ENCODE measurements at regions not wholly inside any gene's neighbourhood (a gene's known extent, or its start where the extent isn't known, plus 50 kb on each side); places are given as distances from the start of the nearest gene placed in this dataset.
"Not testable (repeated sequence)": the region's sequence is repeated elsewhere in the genome, so short reads cannot be mapped to it uniquely, and the experiment has no call there.

GRCh38 chr12:111154147-111154834, 214.6 kb downstream of the PHETA1 start:
- DNase-seq (ENCODE audit: low read depth in 2 of 2): no peak

GRCh38 chr12:111152561-111152960, 216.3 kb downstream of the PHETA1 start:
- no peak for DNase-seq (ENCODE audit: low read depth in 2 of 2)

DNA sequence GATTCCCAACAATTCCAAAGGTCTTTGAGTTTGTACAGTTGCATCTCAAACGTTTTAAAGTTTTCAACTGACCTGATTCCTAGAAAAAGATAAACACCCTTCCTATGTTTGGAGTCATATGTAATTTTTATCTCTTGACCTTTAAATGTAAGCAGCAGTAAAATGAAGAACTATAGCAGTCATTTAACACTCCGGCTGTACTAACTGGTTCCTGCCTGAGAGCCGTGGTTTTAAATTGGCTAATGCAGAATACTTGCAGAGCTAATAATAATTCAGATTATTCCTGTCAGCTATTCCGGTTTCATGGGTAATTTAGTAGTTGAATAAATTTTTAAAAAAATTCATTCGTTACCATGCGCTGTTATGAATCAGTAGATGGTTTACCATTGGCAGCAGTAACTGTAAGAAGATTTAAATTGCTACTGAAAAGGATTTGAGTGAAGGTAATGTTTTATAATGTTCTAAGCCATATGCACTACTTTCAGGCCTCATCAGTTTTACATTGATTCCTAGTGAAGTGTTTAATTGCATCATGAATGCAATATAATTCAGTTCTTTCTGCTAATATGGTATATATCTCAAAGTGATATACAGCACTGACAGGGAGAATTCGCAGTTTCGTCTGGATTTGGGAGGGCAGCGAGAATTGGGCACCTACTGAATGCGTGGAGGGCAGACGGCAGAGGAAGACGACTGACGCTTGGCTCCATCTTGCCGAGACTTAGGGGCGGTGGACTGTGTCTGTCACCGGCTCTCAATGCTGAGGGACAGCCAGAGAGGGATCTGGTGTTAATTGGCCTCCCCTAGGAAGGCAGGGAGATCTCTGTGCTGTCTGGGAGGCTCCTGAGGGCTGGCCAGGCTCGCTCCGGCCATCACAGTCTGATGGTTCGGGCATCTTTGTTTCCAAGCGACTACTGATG, 217.7 kb downstream of the PHETA1 start:
- DNase-seq (ENCODE audit: low read depth in 2 of 2): no peak

GRCh38 chr12:111150360-111150759, 218.5 kb downstream of the PHETA1 start:
- no peak for DNase-seq (ENCODE audit: low read depth in 2 of 2)

GRCh38 chr12:111149299-111149698, 219.6 kb downstream of the PHETA1 start:
- DNase-seq (ENCODE audit: low read depth in 2 of 2): no peak

DNA sequence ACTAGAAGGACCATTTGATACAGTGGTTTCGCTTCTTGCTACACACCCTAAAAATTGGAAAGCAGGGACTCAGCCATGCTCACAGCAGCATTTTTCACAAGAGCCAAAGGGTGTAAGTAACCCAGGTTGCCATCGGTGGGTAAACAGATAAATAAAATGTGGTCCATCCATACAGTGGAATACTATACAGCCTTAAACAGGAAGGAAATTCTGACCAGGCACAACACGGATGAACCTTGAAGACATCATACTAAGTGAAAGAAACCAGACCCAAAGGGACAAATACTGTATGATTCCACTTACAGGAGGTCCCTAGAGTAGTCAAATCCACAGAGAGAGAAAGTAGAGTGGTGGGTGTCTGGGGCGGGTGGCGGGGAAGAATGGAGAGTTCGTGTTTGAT, 220.9 kb downstream of the PHETA1 start:
- no peak for DNase-seq (ENCODE audit: low read depth in 2 of 2)

- DNase-seq (ENCODE audit: low read depth in 2 of 2): no peak
These were observed 222.9 kb upstream of the MYL2 start for GRCh38 chr12:111143271-111143670.

- DNase-seq (ENCODE audit: low read depth in 2 of 2): no peak
These were observed 220.8 kb upstream of the MYL2 start for GRCh38 chr12:111141205-111141604.

GRCh38 chr12:111138016-111138415, 217.6 kb upstream of the MYL2 start:
- DNase-seq (ENCODE audit: low read depth in 2 of 2): no peak

- DNase-seq (ENCODE audit: low read depth in 2 of 2): no peak
These were observed 215.0 kb upstream of the MYL2 start for GRCh38 chr12:111135293-111135832.

DNA sequence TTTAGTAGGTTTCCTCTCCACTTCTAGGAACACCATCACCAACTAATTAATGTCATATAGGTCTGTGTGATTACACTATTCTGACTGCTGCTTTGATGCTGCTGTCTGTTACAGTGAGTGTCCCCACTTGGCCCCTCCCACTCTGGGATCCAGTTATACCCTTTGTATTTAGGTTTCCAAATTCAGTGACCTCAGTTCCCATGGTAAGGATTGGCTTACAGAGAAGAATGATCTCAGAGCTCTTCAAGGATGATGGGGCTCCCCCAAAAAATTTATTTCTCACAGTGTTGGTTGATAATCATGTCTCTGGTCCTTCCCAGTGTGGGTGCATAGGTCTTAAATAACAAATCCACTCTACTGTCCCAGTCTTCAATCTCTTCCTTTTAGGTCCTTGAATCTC, 210.0 kb upstream of the MYL2 start:
- DNase-seq (ENCODE audit: low read depth in 2 of 2): no peak

- no peak for DNase-seq (ENCODE audit: low read depth in 2 of 2)
These were observed 208.9 kb upstream of the MYL2 start for GRCh38 chr12:111129149-111129767.

- DNase-seq (ENCODE audit: low read depth in 2 of 2): no peak
These were observed 206.0 kb upstream of the MYL2 start for GRCh38 chr12:111126331-111126730.

DNA sequence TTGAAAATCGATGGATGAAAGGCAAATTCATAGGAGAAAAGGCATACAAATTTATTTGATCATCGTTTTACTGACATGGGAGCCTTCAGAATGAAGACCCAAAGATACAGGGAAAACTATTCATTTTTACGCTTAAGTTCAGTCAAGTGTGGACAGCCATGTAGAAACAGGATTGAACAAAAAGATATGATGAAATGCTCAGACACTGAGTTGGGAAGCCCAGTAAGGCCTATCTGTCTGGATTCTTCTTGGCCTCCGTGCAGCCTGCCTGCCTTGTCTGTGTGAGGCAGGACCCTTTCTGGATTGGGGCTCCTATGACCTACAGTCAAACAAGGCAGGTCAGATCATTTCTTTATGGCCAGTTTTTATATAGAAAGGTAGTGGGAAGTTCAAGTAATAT, 203.8 kb upstream of the MYL2 start:
- no peak for DNase-seq (ENCODE audit: low read depth in 2 of 2)

DNA sequence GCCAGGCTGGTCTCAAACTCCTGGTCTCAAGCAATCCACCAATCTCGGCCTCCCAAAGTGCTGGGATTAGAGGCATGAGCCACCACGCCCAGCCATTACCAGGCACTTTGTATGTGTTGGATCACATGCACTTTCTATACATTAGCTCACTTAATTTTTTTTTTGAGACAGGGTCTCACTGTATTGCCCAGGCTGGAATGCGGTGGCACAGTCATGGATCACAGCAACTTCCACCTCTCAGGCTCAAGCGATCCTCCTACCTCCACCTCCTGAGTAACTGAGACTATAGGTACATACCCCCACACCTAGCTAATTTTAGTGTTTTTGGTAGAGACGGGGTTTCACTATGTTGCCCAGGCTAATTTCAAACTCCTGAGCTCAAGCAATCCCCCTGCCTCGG, 203.0 kb upstream of the MYL2 start:
- DNase-seq (ENCODE audit: low read depth in 2 of 2): no peak

- no peak for DNase-seq (ENCODE audit: low read depth in 2 of 2)
These were observed 202.1 kb upstream of the MYL2 start for GRCh38 chr12:111122458-111122878.

- DNase-seq (ENCODE audit: low read depth in 2 of 2): no peak
These were observed 201.5 kb upstream of the MYL2 start for GRCh38 chr12:111121840-111122239.

GRCh38 chr12:111120578-111120977, 200.2 kb upstream of the MYL2 start:
- DNase-seq (ENCODE audit: low read depth in 2 of 2): no peak

DNA sequence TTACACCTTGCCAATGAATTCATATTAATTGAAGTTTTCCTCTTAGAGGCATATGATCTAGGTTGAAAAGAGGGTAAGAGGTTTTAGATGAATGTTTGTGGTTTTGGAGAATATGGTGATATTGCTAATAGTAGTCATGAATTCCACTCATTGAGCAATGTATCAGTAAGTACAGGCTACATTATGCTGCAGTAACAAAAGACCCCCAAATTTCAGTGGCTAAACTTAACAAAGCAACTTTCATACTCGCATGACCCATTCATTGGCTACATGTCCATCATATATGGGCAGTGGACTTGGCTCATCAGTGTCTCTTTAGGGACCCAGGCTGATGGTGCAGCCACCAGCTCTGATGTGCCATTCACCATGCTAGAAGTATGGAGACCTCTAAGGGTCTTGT, 196.6 kb upstream of the MYL2 start:
- DNase-seq (ENCODE audit: low read depth in 2 of 2): no peak

- DNase-seq (ENCODE audit: low read depth in 2 of 2): not testable (repeated sequence)
These were observed 192.9 kb upstream of the MYL2 start for GRCh38 chr12:111113313-111113712.

DNA sequence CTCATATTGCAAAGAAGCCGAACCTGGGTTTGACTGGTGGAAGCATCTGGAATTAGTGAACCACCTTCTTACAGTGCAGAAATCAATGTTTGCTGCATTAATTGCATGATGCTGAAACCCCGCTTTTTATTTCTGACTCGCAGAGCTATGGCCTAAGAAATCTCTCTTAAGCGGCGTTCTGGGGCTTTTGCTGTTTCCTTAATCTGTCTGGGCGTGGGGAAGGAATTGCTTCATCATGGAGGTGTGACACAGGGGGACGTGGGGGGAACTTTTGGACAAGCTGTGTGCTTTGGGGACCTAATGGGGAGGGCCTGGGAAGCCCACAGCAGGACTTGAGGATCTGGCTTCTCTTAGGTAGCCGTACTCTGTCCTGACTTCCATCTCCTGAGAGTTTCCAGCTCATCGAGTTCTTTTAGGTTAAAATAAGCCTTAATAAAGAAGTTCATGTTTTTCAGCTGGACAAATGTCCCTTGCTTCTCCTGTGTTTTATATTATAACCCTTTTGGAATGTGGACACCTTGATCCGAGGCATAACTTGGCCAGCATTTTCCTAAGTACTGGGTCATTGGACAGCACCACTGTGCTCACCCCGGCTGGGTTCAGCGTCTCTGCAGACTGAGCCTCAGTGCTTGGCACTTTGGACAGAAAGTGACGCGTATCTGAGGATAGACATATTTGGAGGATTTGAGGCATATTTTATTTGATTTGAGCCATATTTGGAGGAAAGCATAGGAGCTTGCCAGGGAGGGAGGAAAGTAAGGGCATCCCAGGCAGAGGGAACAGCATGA, 192.1 kb upstream of the MYL2 start:
- no peak for DNase-seq (ENCODE audit: low read depth in 2 of 2)

DNA sequence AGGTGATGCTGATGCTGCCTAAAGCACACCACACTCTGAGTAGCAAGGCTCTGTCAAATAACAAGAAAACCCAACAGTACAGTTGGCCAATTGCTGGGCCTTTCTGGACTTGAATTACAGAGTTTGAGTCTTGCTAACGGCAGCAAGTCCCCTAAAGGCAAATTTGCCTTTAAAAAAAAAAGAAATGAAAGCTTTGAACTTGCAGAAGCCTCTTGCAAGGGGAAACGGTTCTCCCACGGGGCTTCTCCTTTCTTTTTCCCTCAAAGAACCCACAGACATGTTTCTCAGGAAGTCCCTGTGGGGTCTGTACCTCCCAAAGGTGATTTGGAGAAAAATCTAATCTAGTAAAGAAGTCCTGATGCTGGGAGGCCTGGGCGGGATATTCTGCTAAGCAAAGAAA, 191.3 kb upstream of the MYL2 start:
- DNase-seq (ENCODE audit: low read depth in 2 of 2): no peak
